A673 (cell line): ENCODE measurements at regions not wholly inside any gene's neighbourhood (a gene's known extent, or its start where the extent isn't known, plus 50 kb on each side); places are given as distances from the start of the nearest gene placed in this dataset.
"Not testable (repeated sequence)": the region's sequence is repeated elsewhere in the genome, so short reads cannot be mapped to it uniquely, and the experiment has no call there.

Source experiments
- BruUV-seq: library from RNA; stranded (reverse); fragments of 400-500 nt; replicated peaks from 2 replicates; lab custom pipeline; 2021; lab: Mats Ljungman, UMichigan
- CTCF ChIA-PET: fragments of 300-600 bp; sonication (Branson Sonifier 250); formaldehyde crosslinking; loops from one replicate; lab custom pipeline; 2022; ENCODE audit warnings: antibody characterized with exemption; lab: Charles Lee
- POLR2A ChIA-PET: fragments of 300-600 bp; sonication (Branson Sonifier 250); formaldehyde crosslinking; loops from one replicate; lab custom pipeline; 2022; ENCODE audit warnings: antibody characterized with exemption; ENCODE audit not compliant: low non-redundant PET; lab: Charles Lee
- DNase-seq: peaks from one replicate; pipeline ENCODE4 v3.0.0-alpha.2; 2015; ENCODE audit warnings: low spot score
- H3K27ac ChIP-seq: fragments of 200-600 bp; sonication (generic); 2 replicates; pipeline ENCODE4 v1.5.1; 2016; ENCODE audit warnings: mixed run types, low read depth, mild to moderate bottlenecking, mixed read lengths, antibody characterized with exemption, low read length; ENCODE audit not compliant: poor library complexity, severe bottlenecking
- H3K27me3 ChIP-seq: fragments of 200-600 bp; sonication (generic); replicated peaks from 2 replicates; pipeline ENCODE4 v1.6.1; 2017; ENCODE audit warnings: mixed run types, low read depth, mild to moderate bottlenecking, mixed read lengths, antibody characterized with exemption, low read length; ENCODE audit not compliant: insufficient read depth, poor library complexity
- H3K36me3 ChIP-seq: fragments of 200-600 bp; sonication (generic); 2 replicates; pipeline ENCODE4 v1.6.1; 2016; ENCODE audit warnings: mixed run types, mild to moderate bottlenecking, mixed read lengths, antibody characterized with exemption, low read length; ENCODE audit not compliant: insufficient read depth, poor library complexity, severe bottlenecking
- H3K4me1 ChIP-seq: fragments of 200-600 bp; sonication (generic); 2 replicates; pipeline ENCODE4 v1.6.1; 2017; ENCODE audit warnings: mixed run types, mild to moderate bottlenecking, mixed read lengths, antibody characterized with exemption, low read length; ENCODE audit not compliant: insufficient read depth, poor library complexity, severe bottlenecking
- H3K4me3 ChIP-seq: fragments of 200-600 bp; sonication (generic); 2 replicates; pipeline ENCODE4 v1.5.1; 2016; ENCODE audit warnings: low read depth, mixed run types, mild to moderate bottlenecking, mixed read lengths, low read length; ENCODE audit not compliant: poor library complexity, severe bottlenecking
- H3K9me3 ChIP-seq: fragments of 200-600 bp; sonication (generic); 2 replicates; pipeline ENCODE4 v1.6.1; 2016; ENCODE audit warnings: mixed run types, low read depth, mild to moderate bottlenecking, mixed read lengths, antibody characterized with exemption, low read length; ENCODE audit not compliant: poor library complexity, severe bottlenecking
- EZH2 ChIP-seq: fragments of 200-600 bp; sonication (generic); IDR thresholded peaks from 2 replicates; pipeline ENCODE4 v1.6.1; 2017; ENCODE audit warnings: borderline replicate concordance, low read depth, mild to moderate bottlenecking, mixed read lengths, antibody characterized with exemption, low read length; ENCODE audit not compliant: poor library complexity, severe bottlenecking
- intact Hi-C: fragments of 100-400 bp; cut with micrococcal nuclease; formaldehyde crosslinking; loops from one replicate; pipeline ENCODE4 v1.10.0; 2022; ENCODE audit not compliant: unreplicated experiment
- TF ChIP-seq, protein P1 (sequence below): fragments of 300-800, 200-600 bp; sonication (generic); conservative IDR thresholded peaks from 2 replicates; pipeline ENCODE4 v1.5.1; 2017; ENCODE audit warnings: low read depth, mild to moderate bottlenecking, antibody characterized with exemption, low read length, moderate library complexity, mixed read lengths

DNA sequence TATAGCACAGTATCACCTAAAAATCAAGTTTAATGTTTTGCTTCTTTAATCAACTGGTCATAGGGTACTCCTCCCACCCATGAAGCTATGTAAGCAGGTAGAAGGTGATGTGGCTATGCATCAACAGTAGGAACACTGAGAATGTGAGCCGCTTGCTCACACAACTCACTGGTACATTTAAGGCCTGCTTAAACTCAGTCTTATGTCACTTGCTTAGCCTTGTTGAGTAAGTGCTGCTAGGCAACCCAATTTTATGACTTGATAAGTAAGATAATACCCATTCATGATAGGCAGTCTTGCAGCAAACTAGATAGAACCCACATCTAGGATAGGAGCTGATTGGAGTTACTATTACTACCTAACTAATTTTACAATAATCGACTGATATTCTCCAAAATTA, 70.0 kb upstream of the BMP4 start:
- Histone ChIP-seq H3K9me3 (no peaks in the 10 kb centered on the region), H3K4me3 (no peak overlapping the region), H3K27me3 (no peaks in the 10 kb centered on the region), H3K4me1 (no peaks in the 10 kb centered on the region), H3K36me3 (no peaks in the 10 kb centered on the region), H3K27ac (no peak overlapping the region)
- POLR2A ChIA-PET: no interaction called here
- intact Hi-C loops: no loop called here
- no peak for DNase-seq
- TF ChIP-seq EZH2: no peak
- TF ChIP-seq, protein P1, sequence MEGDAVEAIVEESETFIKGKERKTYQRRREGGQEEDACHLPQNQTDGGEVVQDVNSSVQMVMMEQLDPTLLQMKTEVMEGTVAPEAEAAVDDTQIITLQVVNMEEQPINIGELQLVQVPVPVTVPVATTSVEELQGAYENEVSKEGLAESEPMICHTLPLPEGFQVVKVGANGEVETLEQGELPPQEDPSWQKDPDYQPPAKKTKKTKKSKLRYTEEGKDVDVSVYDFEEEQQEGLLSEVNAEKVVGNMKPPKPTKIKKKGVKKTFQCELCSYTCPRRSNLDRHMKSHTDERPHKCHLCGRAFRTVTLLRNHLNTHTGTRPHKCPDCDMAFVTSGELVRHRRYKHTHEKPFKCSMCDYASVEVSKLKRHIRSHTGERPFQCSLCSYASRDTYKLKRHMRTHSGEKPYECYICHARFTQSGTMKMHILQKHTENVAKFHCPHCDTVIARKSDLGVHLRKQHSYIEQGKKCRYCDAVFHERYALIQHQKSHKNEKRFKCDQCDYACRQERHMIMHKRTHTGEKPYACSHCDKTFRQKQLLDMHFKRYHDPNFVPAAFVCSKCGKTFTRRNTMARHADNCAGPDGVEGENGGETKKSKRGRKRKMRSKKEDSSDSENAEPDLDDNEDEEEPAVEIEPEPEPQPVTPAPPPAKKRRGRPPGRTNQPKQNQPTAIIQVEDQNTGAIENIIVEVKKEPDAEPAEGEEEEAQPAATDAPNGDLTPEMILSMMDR: no peak
- no TSS peak for BruUV-seq
- CTCF ChIA-PET: no interaction called here

DNA sequence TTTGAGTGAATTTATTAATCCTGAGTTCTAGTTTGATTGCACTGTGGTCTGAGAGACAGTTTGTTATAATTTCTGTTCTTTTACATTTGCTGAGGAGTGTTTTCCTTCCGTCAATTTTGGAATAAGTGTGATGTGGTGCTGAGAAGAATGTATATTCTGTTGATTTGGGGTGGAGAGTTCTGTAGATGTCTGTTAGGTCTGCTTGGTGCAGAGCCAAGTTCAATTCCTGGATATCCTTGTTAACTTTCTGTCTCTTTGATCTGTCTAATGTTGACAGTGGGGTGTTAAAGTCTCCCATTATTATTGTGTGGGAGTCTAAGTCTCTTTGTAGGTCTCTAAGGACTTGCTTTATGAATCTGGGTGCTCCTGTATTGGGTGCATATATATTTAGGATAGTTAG, 74.4 kb upstream of the BMP4 start:
- H3K4me1 ChIP-seq, CTCF ChIA-PET, H3K4me3 ChIP-seq, intact Hi-C loops, H3K36me3 ChIP-seq, H3K27me3 ChIP-seq, DNase-seq, H3K9me3 ChIP-seq, POLR2A ChIA-PET, BruUV-seq, H3K27ac ChIP-seq: not testable (repeated sequence)

DNA sequence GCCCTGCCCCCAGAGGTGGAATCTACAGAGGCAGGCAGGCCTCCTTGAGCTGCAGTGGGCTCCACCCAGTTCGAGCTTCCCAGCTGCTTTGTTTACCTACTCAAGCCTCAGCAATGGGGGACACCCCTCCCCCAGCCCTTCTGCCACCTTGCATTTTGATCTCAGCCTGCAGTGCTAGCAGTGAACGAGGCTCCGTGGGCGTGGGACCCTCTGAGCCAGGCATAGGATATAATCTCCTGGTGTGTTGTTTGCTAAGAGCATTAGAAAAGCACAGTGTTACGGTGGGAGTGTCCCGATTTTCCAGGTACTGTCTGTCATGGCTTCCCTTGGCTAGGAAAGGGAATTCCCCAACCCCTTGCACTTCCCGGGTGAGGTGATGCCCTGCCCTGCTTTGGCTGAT, 76.7 kb upstream of the BMP4 start:
- not testable (repeated sequence) for BruUV-seq, H3K9me3 ChIP-seq

DNA sequence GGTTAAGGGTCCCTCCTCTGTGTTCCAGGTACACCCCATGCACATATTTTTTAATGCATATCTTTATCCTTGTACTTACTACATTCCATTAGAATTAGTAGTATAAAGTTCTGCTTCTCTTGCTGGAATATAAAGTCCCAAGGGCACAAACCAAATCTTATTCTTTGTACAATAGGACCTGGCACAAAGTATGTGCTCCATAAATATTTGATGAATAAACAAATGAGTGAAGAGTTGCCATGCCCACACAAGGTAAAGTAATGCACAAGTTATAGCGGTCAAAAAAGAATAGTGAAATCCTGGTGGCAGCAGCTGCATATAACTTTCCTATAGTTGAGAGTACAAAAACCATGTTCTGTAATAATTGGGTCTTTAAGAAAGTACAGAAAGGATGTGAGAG, 82.1 kb upstream of the BMP4 start:
- H3K9me3 ChIP-seq: no peaks in the 10 kb centered on the region
- no peak for DNase-seq
- TF ChIP-seq, protein P1: no peak
- no peak for TF ChIP-seq EZH2
- H3K4me1 ChIP-seq: no peaks in the 10 kb centered on the region
- intact Hi-C loops: no loop called here
- ChIA-PET POLR2A (interaction anchor here (0.6 kb wide), 1 partner anchor 14 kb away, joined by 3 read pairs; no protein-coding TSS in a partner anchor), CTCF (no interaction called here)
- no TSS peak for BruUV-seq
- no peaks in the 10 kb centered on the region for H3K36me3 ChIP-seq
- no peak overlapping the region for H3K27ac ChIP-seq
- H3K27me3 ChIP-seq: peaks cover 16% of the 10 kb centered on the region
- no peak overlapping the region for H3K4me3 ChIP-seq

More for the DNA sequence above, 76.7 kb upstream of the BMP4 start:
- H3K27ac ChIP-seq, H3K36me3 ChIP-seq, DNase-seq, intact Hi-C loops, H3K4me3 ChIP-seq, CTCF ChIA-PET, H3K27me3 ChIP-seq, H3K4me1 ChIP-seq, POLR2A ChIA-PET: not testable (repeated sequence)
